ENCODE measurements at regions not wholly inside any gene's neighbourhood (a gene's known extent, or its start where the extent isn't known, plus 50 kb on each side); places are given as distances from the start of the nearest gene placed in this dataset.

GRCh38 chr12:38484821-38485449, 168.4 kb downstream of the ALG10B start:
- TF ChIP-seq CTCF (conservative IDR thresholded peaks at IDR 0.05), result no peak
- no peak for TF ChIP-seq ZFX (IDR thresholded peaks at IDR 0.05)

Data from C4-2B (cell line).